Karpas-422 (cell line): ENCODE measurements at regions not wholly inside any gene's neighbourhood (a gene's known extent, or its start where the extent isn't known, plus 50 kb on each side); places are given as distances from the start of the nearest gene placed in this dataset.
"Not testable (repeated sequence)": the region's sequence is repeated elsewhere in the genome, so short reads cannot be mapped to it uniquely, and the experiment has no call there.

ENCODE experiments used
- DNase-seq: peaks from one replicate; pipeline ENCODE4 v3.0.0-alpha.2; 2015
- H2AFZ ChIP-seq: fragments of 200-600 bp; sonication (generic); 2 replicates; pipeline ENCODE4 v1.6.1; 2014; ENCODE audit warnings: antibody characterized with exemption, low read length, mixed read lengths
- H3K27ac ChIP-seq: fragments of 200-600 bp; sonication (generic); 2 replicates; pipeline ENCODE4 v1.5.1; 2014; ENCODE audit warnings: mild to moderate bottlenecking, low read length, moderate library complexity
- H3K27me3 ChIP-seq: fragments of 200-600 bp; sonication (generic); 2 replicates; pipeline ENCODE4 v1.6.1; 2014; ENCODE audit warnings: low read length, mixed read lengths
- H3K36me3 ChIP-seq: fragments of 200-600 bp; sonication (generic); 2 replicates; pipeline ENCODE4 v1.6.1; 2014; ENCODE audit warnings: low read length, mixed read lengths; ENCODE audit not compliant: insufficient read depth
- H3K4me1 ChIP-seq: fragments of 200-600 bp; sonication (generic); 2 replicates; pipeline ENCODE4 v1.6.1; 2014; ENCODE audit warnings: mild to moderate bottlenecking, low read length, mixed read lengths
- H3K4me2 ChIP-seq: fragments of 200-600 bp; sonication (generic); 2 replicates; pipeline ENCODE4 v1.6.1; 2014; ENCODE audit warnings: low read length, low read depth, mild to moderate bottlenecking; ENCODE audit not compliant: poor library complexity, severe bottlenecking
- H3K4me3 ChIP-seq: fragments of 200-600 bp; sonication (generic); 2 replicates; pipeline ENCODE4 v1.5.1; 2014; ENCODE audit warnings: mild to moderate bottlenecking, antibody characterized with exemption, low read length, mixed read lengths
- H3K79me2 ChIP-seq: fragments of 200-600 bp; sonication (generic); 2 replicates; pipeline ENCODE4 v1.6.1; 2014; ENCODE audit warnings: mild to moderate bottlenecking, low read length, mixed read lengths
- H3K9ac ChIP-seq: fragments of 200-600 bp; sonication (generic); 2 replicates; pipeline ENCODE4 v1.6.0; 2014; ENCODE audit warnings: low read length
- H3K9me2 ChIP-seq: fragments of 200-600 bp; sonication (generic), shearing (Covaris generic); replicated peaks from 2 replicates; pipeline ENCODE4 v1.6.0; 2014; ENCODE audit warnings: mild to moderate bottlenecking, low read length, moderate library complexity; ENCODE audit not compliant: insufficient read depth
- H3K9me3 ChIP-seq: fragments of 300-700, 200-600 bp; sonication (generic); 2 replicates; pipeline ENCODE4 v1.6.1; 2014; ENCODE audit warnings: low read length, mixed read lengths
- H4K20me1 ChIP-seq: fragments of 200-600 bp; sonication (generic); 2 replicates; pipeline ENCODE4 v1.6.1; 2014; ENCODE audit warnings: mild to moderate bottlenecking, antibody characterized with exemption, low read length, low read depth; ENCODE audit not compliant: insufficient read depth

DNA sequence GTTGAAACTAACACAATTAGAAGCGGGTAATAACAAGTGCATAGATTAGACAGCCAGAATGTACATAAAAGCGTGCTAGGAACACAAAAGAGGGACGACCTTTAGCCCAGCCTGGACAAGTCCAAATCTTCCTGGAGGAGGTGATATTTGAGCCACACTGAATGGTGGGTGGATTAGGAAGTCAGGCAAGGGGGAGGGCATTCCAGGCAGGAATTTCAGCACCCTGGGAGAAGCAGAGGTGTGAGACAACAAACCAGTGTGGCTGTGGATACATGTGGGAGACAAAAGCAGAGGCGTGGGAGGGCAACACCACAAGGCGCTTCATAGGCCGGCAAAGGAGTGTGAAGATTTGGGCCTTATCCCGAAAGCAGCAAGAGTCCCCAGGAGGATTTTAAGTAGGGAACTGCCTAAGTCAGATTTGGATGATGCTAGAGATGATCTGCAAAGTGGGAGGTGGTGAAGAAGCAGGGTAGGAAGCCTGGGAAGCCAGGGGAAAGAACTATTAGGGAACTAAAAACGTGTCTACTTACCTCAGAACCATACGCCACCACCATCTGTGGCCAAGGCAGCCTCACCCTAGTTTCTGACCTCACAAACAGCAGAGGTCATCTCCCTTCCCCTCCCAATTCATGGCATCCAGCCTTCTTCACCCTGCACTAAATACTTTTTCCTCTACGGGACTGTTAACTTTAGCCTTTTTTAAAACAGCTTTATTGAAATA is 81.8 kb downstream of the GLUL start:
- Histone ChIP-seq H3K4me2 (no peak overlapping the region), H3K79me2 (no peaks in the 10 kb centered on the region), H3K9me2 (no peaks in the 10 kb centered on the region), H3K36me3 (no peaks in the 10 kb centered on the region), H3K9me3 (no peaks in the 10 kb centered on the region), H3K27me3 (no peaks in the 10 kb centered on the region), H3K27ac (no peak overlapping the region), H4K20me1 (no peaks in the 10 kb centered on the region), H3K4me1 (no peaks in the 10 kb centered on the region), H3K9ac (no peak overlapping the region), H2AFZ (no peak overlapping the region), H3K4me3 (no peak overlapping the region)
- DNase-seq = no peak

DNA sequence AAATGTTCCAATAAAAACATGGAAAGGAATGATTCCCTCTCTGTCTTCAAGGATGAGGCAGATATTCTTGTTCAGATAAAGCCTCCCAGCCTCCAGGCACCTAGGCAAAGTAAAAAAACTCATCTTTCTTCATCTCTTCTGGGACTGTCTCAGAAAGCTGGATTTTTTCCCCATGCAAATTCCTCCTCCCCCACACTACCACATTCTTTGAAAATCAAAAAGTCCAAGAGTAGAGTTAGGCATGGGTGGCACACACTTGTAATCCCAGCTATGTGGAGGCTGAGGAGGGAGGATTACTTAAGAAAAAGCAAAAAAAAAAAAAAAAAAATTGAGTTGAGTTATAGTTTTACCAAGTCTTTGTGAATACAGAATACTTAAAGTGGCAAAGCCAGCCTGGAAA is 82.8 kb downstream of the GLUL start:
- no peaks in the 10 kb centered on the region for H3K4me1 ChIP-seq
- H3K9me2 ChIP-seq = no peaks in the 10 kb centered on the region
- no peaks in the 10 kb centered on the region for H3K36me3 ChIP-seq
- no peak overlapping the region for H2AFZ ChIP-seq
- H3K4me3 ChIP-seq = no peak overlapping the region
- H3K27ac ChIP-seq = no peak overlapping the region
- DNase-seq = no peak
- H4K20me1 ChIP-seq = no peaks in the 10 kb centered on the region
- H3K9me3 ChIP-seq = no peaks in the 10 kb centered on the region
- H3K27me3 ChIP-seq = no peaks in the 10 kb centered on the region
- H3K9ac ChIP-seq = no peak overlapping the region
- H3K79me2 ChIP-seq = no peaks in the 10 kb centered on the region
- no peak overlapping the region for H3K4me2 ChIP-seq

DNA sequence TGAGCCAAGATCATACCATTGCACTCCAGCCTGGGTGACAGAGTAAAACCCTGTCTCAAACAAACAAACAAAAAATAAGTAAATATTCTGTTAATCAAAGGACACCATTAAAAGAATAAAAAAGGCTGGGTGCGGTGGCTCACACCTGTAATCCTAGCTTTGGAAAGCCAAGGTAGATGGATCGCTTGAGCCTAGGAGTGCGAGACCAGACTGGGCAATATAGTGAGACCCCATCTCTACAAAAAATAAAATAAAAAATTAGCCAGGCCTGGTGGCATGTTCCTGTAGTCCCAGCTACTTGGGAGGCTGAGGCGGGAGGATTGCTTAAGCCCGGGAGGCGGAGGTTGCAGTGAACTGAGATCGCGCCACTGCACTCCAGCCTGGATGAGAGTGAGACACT is 84.1 kb downstream of the GLUL start:
- not testable (repeated sequence) for H3K27ac ChIP-seq, H3K4me2 ChIP-seq, H2AFZ ChIP-seq, H4K20me1 ChIP-seq, H3K36me3 ChIP-seq, H3K9me2 ChIP-seq, DNase-seq, H3K79me2 ChIP-seq, H3K9me3 ChIP-seq, H3K4me3 ChIP-seq, H3K4me1 ChIP-seq, H3K27me3 ChIP-seq, H3K9ac ChIP-seq

- no peaks in the 10 kb centered on the region for H3K36me3 ChIP-seq
- no peak overlapping the region for H3K27ac ChIP-seq
- H3K79me2 ChIP-seq = no peaks in the 10 kb centered on the region
- H3K27me3 ChIP-seq = no peaks in the 10 kb centered on the region
- no peaks in the 10 kb centered on the region for H3K9me2 ChIP-seq
- H3K9me3 ChIP-seq = no peaks in the 10 kb centered on the region
- no peaks in the 10 kb centered on the region for H4K20me1 ChIP-seq
- DNase-seq = no peak
- H2AFZ ChIP-seq = no peak overlapping the region
- no peak overlapping the region for H3K9ac ChIP-seq
- H3K4me1 ChIP-seq = no peaks in the 10 kb centered on the region
- H3K4me3 ChIP-seq = no peak overlapping the region
- no peak overlapping the region for H3K4me2 ChIP-seq
These were observed 85.7 kb downstream of the GLUL start for GRCh38 chr1:182305861-182306260.

GRCh38 chr1:182304627-182305026 is 87.0 kb downstream of the GLUL start:
- Histone ChIP-seq H3K4me1 (no peaks in the 10 kb centered on the region), H3K4me3 (no peak overlapping the region), H3K4me2 (no peak overlapping the region), H3K9me3 (no peaks in the 10 kb centered on the region), H3K27ac (no peak overlapping the region), H3K27me3 (no peaks in the 10 kb centered on the region), H2AFZ (no peak overlapping the region), H3K9me2 (no peaks in the 10 kb centered on the region), H3K9ac (no peak overlapping the region), H4K20me1 (no peaks in the 10 kb centered on the region), H3K79me2 (no peaks in the 10 kb centered on the region), H3K36me3 (no peaks in the 10 kb centered on the region)
- no peak for DNase-seq

DNA sequence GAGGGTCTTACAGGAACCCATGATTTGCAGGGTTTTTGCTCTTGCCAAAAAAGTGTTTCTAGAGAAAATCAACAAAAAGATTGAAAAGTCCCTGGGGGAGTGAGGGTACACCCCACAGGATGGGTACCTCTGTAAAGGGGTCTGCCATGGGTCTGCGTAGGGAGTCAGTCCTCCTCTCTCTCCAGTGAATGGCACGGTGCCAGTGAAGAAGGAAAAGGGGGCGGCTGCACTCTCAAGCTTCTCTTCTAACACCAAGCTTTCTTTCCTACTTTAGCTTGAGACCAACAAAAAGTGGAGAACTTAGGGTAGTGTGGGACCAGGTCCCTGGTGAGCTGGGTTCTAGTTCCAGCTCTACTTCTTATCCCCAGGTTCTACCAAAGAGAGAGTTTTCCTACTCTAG is 87.4 kb downstream of the GLUL start:
- H3K4me2 ChIP-seq = no peak overlapping the region
- H3K4me1 ChIP-seq = no peaks in the 10 kb centered on the region
- H4K20me1 ChIP-seq = no peaks in the 10 kb centered on the region
- H3K27ac ChIP-seq = no peak overlapping the region
- H3K27me3 ChIP-seq = no peaks in the 10 kb centered on the region
- H3K79me2 ChIP-seq = no peaks in the 10 kb centered on the region
- H3K36me3 ChIP-seq = no peaks in the 10 kb centered on the region
- H3K4me3 ChIP-seq = no peak overlapping the region
- H3K9me2 ChIP-seq = no peaks in the 10 kb centered on the region
- no peak overlapping the region for H3K9ac ChIP-seq
- no peak overlapping the region for H2AFZ ChIP-seq
- no peaks in the 10 kb centered on the region for H3K9me3 ChIP-seq
- no peak for DNase-seq

DNA sequence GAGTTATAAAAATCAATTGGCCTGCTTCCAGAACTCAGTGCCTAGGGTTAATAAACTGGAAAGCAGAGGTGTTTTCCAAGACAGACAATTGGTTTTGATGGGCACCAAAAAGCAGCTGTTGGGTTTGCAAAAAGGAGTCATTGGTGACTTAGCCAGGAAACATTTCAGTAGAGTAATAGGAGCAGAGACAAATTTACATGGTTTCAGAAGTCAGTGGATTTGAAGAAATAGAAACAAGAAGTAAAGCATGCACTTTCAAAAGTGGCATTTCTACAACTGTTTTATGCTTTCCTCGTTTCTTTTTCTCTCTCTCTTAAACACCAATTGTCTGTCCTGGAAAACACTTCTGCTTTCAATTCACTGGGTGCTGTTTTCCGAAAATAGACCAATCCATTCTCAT is 87.8 kb downstream of the GLUL start:
- Histone ChIP-seq H3K27ac (no peak overlapping the region), H3K4me2 (no peak overlapping the region), H3K9me3 (no peaks in the 10 kb centered on the region), H4K20me1 (no peaks in the 10 kb centered on the region), H3K4me3 (no peak overlapping the region), H3K27me3 (no peaks in the 10 kb centered on the region), H3K9me2 (no peaks in the 10 kb centered on the region), H2AFZ (no peak overlapping the region), H3K9ac (no peak overlapping the region), H3K4me1 (no peaks in the 10 kb centered on the region), H3K36me3 (no peaks in the 10 kb centered on the region), H3K79me2 (no peaks in the 10 kb centered on the region)
- DNase-seq = no peak

- Histone ChIP-seq H4K20me1 (no peaks in the 10 kb centered on the region), H3K4me1 (no peaks in the 10 kb centered on the region), H3K36me3 (no peaks in the 10 kb centered on the region), H3K9ac (no peak overlapping the region), H3K9me2 (no peaks in the 10 kb centered on the region), H2AFZ (no peak overlapping the region), H3K27me3 (no peaks in the 10 kb centered on the region), H3K4me3 (no peak overlapping the region), H3K27ac (no peak overlapping the region), H3K79me2 (no peaks in the 10 kb centered on the region), H3K4me2 (no peak overlapping the region), H3K9me3 (no peaks in the 10 kb centered on the region)
- DNase-seq = no peak
These were observed 90.0 kb downstream of the GLUL start for GRCh38 chr1:182301467-182302198.
